Neural progenitor cell (in vitro differentiated cells): ENCODE measurements at regions not wholly inside any gene's neighbourhood (a gene's known extent, or its start where the extent isn't known, plus 50 kb on each side); places are given as distances from the start of the nearest gene placed in this dataset.

Experiments
- DNase-seq: peaks from one replicate; pipeline ENCODE4 v3.0.0-alpha.2; 2016; ENCODE audit warnings: low spot score
- H2AFZ ChIP-seq: fragments of 200-600 bp; sonication (generic); replicated peaks from 2 replicates; pipeline ENCODE4 v1.6.1; 2016; ENCODE audit warnings: antibody characterized with exemption
- H3F3A ChIP-seq: fragments of 200-600 bp; sonication (generic); 2 replicates; pipeline ENCODE4 v1.6.1; 2016; ENCODE audit warnings: antibody characterized with exemption, low read depth
- H3K27ac ChIP-seq: fragments of 200-600 bp; sonication (generic); 2 replicates; pipeline ENCODE4 v1.5.1; 2016; ENCODE audit warnings: mild to moderate bottlenecking
- H3K27me3 ChIP-seq: fragments of 200-600 bp; sonication (generic); 2 replicates; pipeline ENCODE4 v1.6.1; 2016; ENCODE audit warnings: mild to moderate bottlenecking, moderate library complexity
- H3K36me3 ChIP-seq: fragments of 200-600 bp; sonication (generic); 2 replicates; pipeline ENCODE4 v1.5.1; 2016
- H3K4me1 ChIP-seq: fragments of 200-600 bp; sonication (generic); 2 replicates; pipeline ENCODE4 v1.6.1; 2016; ENCODE audit warnings: mixed run types
- H3K4me2 ChIP-seq: fragments of 200-600 bp; sonication (generic); 2 replicates; pipeline ENCODE4 v1.6.1; 2016
- H3K4me3 ChIP-seq: fragments of 200-600 bp; sonication (generic); 2 replicates; pipeline ENCODE4 v1.5.1; 2016
- H3K79me2 ChIP-seq: fragments of 200-600 bp; sonication (generic); 2 replicates; pipeline ENCODE4 v1.6.1; 2016; ENCODE audit warnings: low read depth
- H3K9ac ChIP-seq: fragments of 200-600 bp; sonication (generic); 2 replicates; pipeline ENCODE4 v1.6.1; 2016
- H3K9me3 ChIP-seq: fragments of 200-600 bp; sonication (generic); 2 replicates; pipeline ENCODE4 v1.5.1; 2016; ENCODE audit warnings: low read depth
- H4K20me1 ChIP-seq: fragments of 200-600 bp; sonication (generic); 2 replicates; pipeline ENCODE4 v1.6.1; 2016; ENCODE audit warnings: low read depth
- H3K27ac Mint-ChIP-seq: 3 replicates; pipeline ENCODE4 v1.8.0; 2021; ENCODE audit warnings: mixed read lengths
- H3K27me3 Mint-ChIP-seq: 2 replicates; pipeline ENCODE4 v1.8.0; 2022; ENCODE audit warnings: low read depth, mild to moderate bottlenecking, inconsistent platforms, moderate library complexity, mixed read lengths; ENCODE audit not compliant: insufficient read depth
- H3K36me3 Mint-ChIP-seq: 3 replicates; pipeline ENCODE4 v1.8.0; 2021; ENCODE audit warnings: mixed read lengths
- H3K4me1 Mint-ChIP-seq: 3 replicates; pipeline ENCODE4 v1.8.0; 2021; ENCODE audit warnings: mixed read lengths
- H3K4me3 Mint-ChIP-seq: 3 replicates; pipeline ENCODE4 v1.8.0; 2021; ENCODE audit warnings: mild to moderate bottlenecking, moderate library complexity, mixed read lengths
- H3K9me3 Mint-ChIP-seq: 3 replicates; pipeline ENCODE4 v1.8.0; 2020; ENCODE audit warnings: mixed read lengths
- CTCF ChIP-seq: fragments of 200-600 bp; sonication (generic); IDR thresholded peaks from 2 replicates; pipeline ENCODE4 v1.5.1; 2017; ENCODE audit warnings: antibody characterized with exemption, mild to moderate bottlenecking
- EZH2 ChIP-seq: fragments of 200-600 bp; sonication (generic); IDR thresholded peaks from 2 replicates; pipeline ENCODE4 v1.6.1; 2017; ENCODE audit warnings: antibody characterized with exemption, mild to moderate bottlenecking, moderate library complexity
- EZH2phosphoT487 ChIP-seq: fragments of 200-600 bp; sonication (generic); IDR thresholded peaks from 2 replicates; pipeline ENCODE4 v1.6.1; 2017; ENCODE audit warnings: antibody characterized with exemption

- no peaks in the 10 kb centered on the region for H3K36me3 ChIP-seq
- H3K9ac ChIP-seq, result no peak overlapping the region
- no peaks in the 10 kb centered on the region for H3K4me1 Mint-ChIP-seq
- H3K4me3 ChIP-seq, result no peak overlapping the region
- no peak overlapping the region for H3K27ac Mint-ChIP-seq
- no peak for DNase-seq
- H3K27me3 ChIP-seq, result no peaks in the 10 kb centered on the region
- H3K9me3 ChIP-seq, result no peaks in the 10 kb centered on the region
- H3K9me3 Mint-ChIP-seq, result no peaks in the 10 kb centered on the region
- H2AFZ ChIP-seq, result no peak overlapping the region
- H3F3A ChIP-seq, result no peaks in the 10 kb centered on the region
- H3K79me2 ChIP-seq, result no peaks in the 10 kb centered on the region
- H3K4me2 ChIP-seq, result no peak overlapping the region
- H3K27ac ChIP-seq, result no peak overlapping the region
- H3K4me1 ChIP-seq, result no peaks in the 10 kb centered on the region
- TF ChIP-seq EZH2phosphoT487 (no peak), EZH2 (no peak), CTCF (no peak)
- H3K4me3 Mint-ChIP-seq, result no peak overlapping the region
- no peaks in the 10 kb centered on the region for H3K27me3 Mint-ChIP-seq
- no peaks in the 10 kb centered on the region for H3K36me3 Mint-ChIP-seq
- H4K20me1 ChIP-seq, result no peaks in the 10 kb centered on the region
Measured at GRCh38 chr6:68049562-68049961, 585.5 kb upstream of the ADGRB3 start.

- TF ChIP-seq EZH2 (no peak), CTCF (no peak), EZH2phosphoT487 (no peak)
- H3K36me3 Mint-ChIP-seq, result no peaks in the 10 kb centered on the region
- H3K4me1 Mint-ChIP-seq, result no peaks in the 10 kb centered on the region
- H3K36me3 ChIP-seq, result no peaks in the 10 kb centered on the region
- no peaks in the 10 kb centered on the region for H3K9me3 ChIP-seq
- H3K4me2 ChIP-seq, result no peak overlapping the region
- no peak overlapping the region for H3K27ac Mint-ChIP-seq
- H4K20me1 ChIP-seq, result no peaks in the 10 kb centered on the region
- no peak overlapping the region for H3K9ac ChIP-seq
- H3K9me3 Mint-ChIP-seq, result no peaks in the 10 kb centered on the region
- H3K27ac ChIP-seq, result no peak overlapping the region
- H2AFZ ChIP-seq, result no peak overlapping the region
- no peaks in the 10 kb centered on the region for H3K27me3 Mint-ChIP-seq
- no peak for DNase-seq
- no peaks in the 10 kb centered on the region for H3K4me1 ChIP-seq
- no peaks in the 10 kb centered on the region for H3K79me2 ChIP-seq
- no peak overlapping the region for H3K4me3 ChIP-seq
- H3F3A ChIP-seq, result no peaks in the 10 kb centered on the region
- H3K4me3 Mint-ChIP-seq, result no peak overlapping the region
- H3K27me3 ChIP-seq, result no peaks in the 10 kb centered on the region
Measured at GRCh38 chr6:68046756-68047155, 588.3 kb upstream of the ADGRB3 start.

GRCh38 chr6:68046302-68046701 lies 588.8 kb upstream of the ADGRB3 start:
- H3K27ac Mint-ChIP-seq, result no peak overlapping the region
- DNase-seq, result no peak

GRCh38 chr6:68045193-68045592 lies 589.9 kb upstream of the ADGRB3 start:
- H3K9ac ChIP-seq, result no peak overlapping the region
- H4K20me1 ChIP-seq, result no peaks in the 10 kb centered on the region
- no peaks in the 10 kb centered on the region for H3K79me2 ChIP-seq
- Mint-ChIP-seq H3K4me3 (no peak overlapping the region), H3K27ac (no peak overlapping the region), H3K36me3 (no peaks in the 10 kb centered on the region), H3K9me3 (no peaks in the 10 kb centered on the region), H3K27me3 (no peaks in the 10 kb centered on the region), H3K4me1 (peaks cover 7% of the 10 kb centered on the region)
- H3K27me3 ChIP-seq, result no peaks in the 10 kb centered on the region
- H3K9me3 ChIP-seq, result no peaks in the 10 kb centered on the region
- peaks cover 8% of the 10 kb centered on the region for H3K4me1 ChIP-seq
- no peak overlapping the region for H3K4me2 ChIP-seq
- no peak for DNase-seq
- H3K27ac ChIP-seq, result no peak overlapping the region
- no peak for TF ChIP-seq EZH2
- TF ChIP-seq EZH2phosphoT487, result no peak
- no peak for TF ChIP-seq CTCF
- no peak overlapping the region for H2AFZ ChIP-seq
- H3F3A ChIP-seq, result no peaks in the 10 kb centered on the region
- no peaks in the 10 kb centered on the region for H3K36me3 ChIP-seq
- H3K4me3 ChIP-seq, result no peak overlapping the region

More at GRCh38 chr6:68046302-68046701, 588.8 kb upstream of the ADGRB3 start:
- no peaks in the 10 kb centered on the region for H3K36me3 Mint-ChIP-seq
- Histone ChIP-seq H3K79me2 (no peaks in the 10 kb centered on the region), H3K4me2 (no peak overlapping the region), H3K27me3 (no peaks in the 10 kb centered on the region), H3K4me1 (no peaks in the 10 kb centered on the region), H3K9me3 (no peaks in the 10 kb centered on the region), H3K27ac (no peak overlapping the region), H3F3A (no peaks in the 10 kb centered on the region), H4K20me1 (no peaks in the 10 kb centered on the region), H3K9ac (no peak overlapping the region), H3K4me3 (no peak overlapping the region), H2AFZ (no peak overlapping the region), H3K36me3 (no peaks in the 10 kb centered on the region)
- H3K4me1 Mint-ChIP-seq, result no peaks in the 10 kb centered on the region
- H3K4me3 Mint-ChIP-seq, result no peak overlapping the region
- TF ChIP-seq EZH2phosphoT487 (no peak), EZH2 (no peak)
- no peaks in the 10 kb centered on the region for H3K9me3 Mint-ChIP-seq
- no peaks in the 10 kb centered on the region for H3K27me3 Mint-ChIP-seq
